HepG2 (cell line): ENCODE measurements at regions not wholly inside any gene's neighbourhood (a gene's known extent, or its start where the extent isn't known, plus 50 kb on each side); places are given as distances from the start of the nearest gene placed in this dataset.

Experiments
- EEA1 ChIP-seq: sonication (generic); formaldehyde crosslinking; IDR thresholded peaks from 2 replicates; pipeline ENCODE4 v1.5.1; 2020; ENCODE audit warnings: mild to moderate bottlenecking, missing genetic modification reagents, borderline replicate concordance
- ETV5 ChIP-seq: IDR thresholded peaks from 2 replicates; pipeline ENCODE4 v1.6.1; 2018; ENCODE audit warnings: missing biosample characterization, missing genetic modification reagents, inconsistent platforms, borderline replicate concordance
- KAT7 ChIP-seq: IDR thresholded peaks from 2 replicates; pipeline ENCODE4 v1.6.1; 2018; ENCODE audit warnings: borderline replicate concordance, missing compliant biosample characterization
- LRRFIP1 ChIP-seq: sonication (generic); formaldehyde crosslinking; conservative IDR thresholded peaks from 2 replicates; pipeline ENCODE4 v1.4.0; 2020; ENCODE audit warnings: missing genetic modification reagents
- MTERF4 ChIP-seq: sonication (generic); formaldehyde crosslinking; IDR thresholded peaks from 2 replicates; pipeline ENCODE4 v1.8.0; 2023; ENCODE audit warnings: mild to moderate bottlenecking, missing genetic modification reagents
- MTF1 ChIP-seq: sonication (generic); formaldehyde crosslinking; IDR thresholded peaks from 2 replicates; pipeline ENCODE4 v1.5.0; 2020; ENCODE audit warnings: missing genetic modification reagents
- MXD1 ChIP-seq: sonication (generic); formaldehyde crosslinking; IDR thresholded peaks from 2 replicates; pipeline ENCODE4 v1.4.0; 2020; ENCODE audit warnings: mild to moderate bottlenecking, missing genetic modification reagents
- NFIC ChIP-seq: IDR thresholded peaks from 2 replicates; pipeline ENCODE4 v1.6.1; 2012; ENCODE audit warnings: mild to moderate bottlenecking, low read length, inconsistent platforms
- PHF21A ChIP-seq: sonication (generic); formaldehyde crosslinking; IDR thresholded peaks from 2 replicates; pipeline ENCODE4 v1.5.0; 2020; ENCODE audit warnings: mild to moderate bottlenecking, missing genetic modification reagents
- POGK ChIP-seq: sonication (generic); formaldehyde crosslinking; conservative IDR thresholded peaks from 2 replicates; pipeline ENCODE4 v1.8.0; 2022; ENCODE audit warnings: mild to moderate bottlenecking, moderate library complexity, missing genetic modification reagents
- RBM22 ChIP-seq: fragments of 200-400 bp; formaldehyde crosslinking; optimal IDR thresholded peaks from 2 replicates; pipeline ENCODE3; 2017; ENCODE audit warnings: mild to moderate bottlenecking, low read length, moderate library complexity
- RFX3 ChIP-seq: IDR thresholded peaks from 2 replicates; pipeline ENCODE4 v1.6.1; 2016; ENCODE audit warnings: missing biosample characterization, missing genetic modification reagents
- RFXAP ChIP-seq: sonication (generic); formaldehyde crosslinking; IDR thresholded peaks from 2 replicates; pipeline ENCODE4 v1.4.0; 2020; ENCODE audit warnings: missing genetic modification reagents, borderline replicate concordance
- TEF ChIP-seq: sonication (generic); formaldehyde crosslinking; IDR thresholded peaks from 2 replicates; pipeline ENCODE4 v1.5.0; 2020; ENCODE audit warnings: missing genetic modification reagents
- TFDP1 ChIP-seq: IDR thresholded peaks from 2 replicates; pipeline ENCODE4 v1.6.1; 2016; ENCODE audit warnings: missing compliant biosample characterization, missing genetic modification reagents, borderline replicate concordance
- TMF1 ChIP-seq: sonication (generic); formaldehyde crosslinking; IDR thresholded peaks from 2 replicates; pipeline ENCODE4 v1.8.1; 2022; ENCODE audit warnings: low read depth, missing genetic modification reagents
- ZFP36L2 ChIP-seq: sonication (generic); formaldehyde crosslinking; IDR thresholded peaks from 2 replicates; pipeline ENCODE4 v1.4.0; 2020; ENCODE audit warnings: missing genetic modification reagents
- ZNF276 ChIP-seq: sonication (generic); formaldehyde crosslinking; IDR thresholded peaks from 2 replicates; pipeline ENCODE4 v1.4.0; 2020; ENCODE audit warnings: mild to moderate bottlenecking, low read depth, missing genetic modification reagents
- ZNF780A ChIP-seq: sonication (generic); formaldehyde crosslinking; IDR thresholded peaks from 2 replicates; pipeline ENCODE4 v1.8.0; 2022; ENCODE audit warnings: mild to moderate bottlenecking, missing genetic modification reagents, moderate library complexity
- ZNF83 ChIP-seq: sonication (generic); formaldehyde crosslinking; IDR thresholded peaks from 2 replicates; pipeline ENCODE4 v1.4.0; 2020; ENCODE audit warnings: missing genetic modification reagents, mild to moderate bottlenecking, borderline replicate concordance

GRCh38 chr17:72569148-72569946, 448.5 kb downstream of the SOX9 start (continued):
- TF ChIP-seq ZFP36L2 (CRISPR knock-in tag) (no peak), KAT7 (no peak), TFDP1 (CRISPR knock-in tag) (no peak), TMF1 (CRISPR knock-in tag) (no peak), ETV5 (CRISPR knock-in tag) (0 out of 2 replicates have a peak, but pooled peaks have one; percentile 14), POGK (CRISPR knock-in tag) (no peak), MXD1 (CRISPR knock-in tag) (no peak), NFIC (no peak), ZNF276 (CRISPR knock-in tag) (no peak), RFX3 (CRISPR knock-in tag) (no peak), ZNF780A (CRISPR knock-in tag) (no peak), ZNF83 (CRISPR knock-in tag) (no peak), PHF21A (CRISPR knock-in tag) (peak; percentile 70; the same call in 1 of the 2 replicates), RBM22 (peak; percentile 61), TEF (CRISPR knock-in tag) (no peak), RFXAP (CRISPR knock-in tag) (no peak), LRRFIP1 (CRISPR knock-in tag) (no peak), EEA1 (CRISPR knock-in tag) (no peak), MTERF4 (no peak), MTF1 (CRISPR knock-in tag) (no peak)
